ENCODE measurements at regions not wholly inside any gene's neighbourhood (a gene's known extent, or its start where the extent isn't known, plus 50 kb on each side); places are given as distances from the start of the nearest gene placed in this dataset.

DNA sequence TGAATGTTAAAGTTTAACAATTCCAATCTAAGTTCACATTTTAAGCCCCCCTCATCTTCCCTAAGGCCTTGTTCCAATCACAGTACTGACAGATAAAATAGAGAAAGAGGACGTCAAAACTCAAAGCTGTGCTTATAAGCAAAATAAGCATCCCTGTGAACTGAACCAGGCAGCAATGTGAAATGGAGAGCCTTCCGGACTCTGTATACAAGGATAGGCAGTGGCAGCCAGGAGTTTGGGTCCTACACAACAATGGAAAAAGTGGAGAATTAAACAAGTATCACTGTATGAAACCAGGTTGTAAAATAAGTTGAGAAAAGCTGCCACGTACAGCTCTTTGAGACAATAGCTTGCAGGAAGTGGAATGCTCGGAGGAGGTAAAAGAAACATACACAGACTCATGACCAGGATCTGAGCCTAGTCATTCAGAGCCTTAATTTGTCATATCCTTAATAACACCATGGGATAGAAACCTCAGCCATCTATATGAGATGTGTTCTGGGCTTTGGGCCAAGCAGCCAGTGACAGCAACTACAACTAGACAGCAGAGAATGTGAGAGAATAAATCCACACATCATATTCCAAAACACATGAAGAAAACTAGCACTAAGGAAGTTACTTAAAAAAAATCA lies 55.2 kb upstream of the PALMD start:
- TF ChIP-seq, protein P1, sequence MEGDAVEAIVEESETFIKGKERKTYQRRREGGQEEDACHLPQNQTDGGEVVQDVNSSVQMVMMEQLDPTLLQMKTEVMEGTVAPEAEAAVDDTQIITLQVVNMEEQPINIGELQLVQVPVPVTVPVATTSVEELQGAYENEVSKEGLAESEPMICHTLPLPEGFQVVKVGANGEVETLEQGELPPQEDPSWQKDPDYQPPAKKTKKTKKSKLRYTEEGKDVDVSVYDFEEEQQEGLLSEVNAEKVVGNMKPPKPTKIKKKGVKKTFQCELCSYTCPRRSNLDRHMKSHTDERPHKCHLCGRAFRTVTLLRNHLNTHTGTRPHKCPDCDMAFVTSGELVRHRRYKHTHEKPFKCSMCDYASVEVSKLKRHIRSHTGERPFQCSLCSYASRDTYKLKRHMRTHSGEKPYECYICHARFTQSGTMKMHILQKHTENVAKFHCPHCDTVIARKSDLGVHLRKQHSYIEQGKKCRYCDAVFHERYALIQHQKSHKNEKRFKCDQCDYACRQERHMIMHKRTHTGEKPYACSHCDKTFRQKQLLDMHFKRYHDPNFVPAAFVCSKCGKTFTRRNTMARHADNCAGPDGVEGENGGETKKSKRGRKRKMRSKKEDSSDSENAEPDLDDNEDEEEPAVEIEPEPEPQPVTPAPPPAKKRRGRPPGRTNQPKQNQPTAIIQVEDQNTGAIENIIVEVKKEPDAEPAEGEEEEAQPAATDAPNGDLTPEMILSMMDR (IDR thresholded peaks at IDR 0.05) = no peak
- no peak for TF ChIP-seq POLR2A (IDR thresholded peaks at IDR 0.05)

All from adrenal gland (tissue), 5 donors.